ENCODE measurements at regions not wholly inside any gene's neighbourhood (a gene's known extent, or its start where the extent isn't known, plus 50 kb on each side); places are given as distances from the start of the nearest gene placed in this dataset.

GRCh38 chr18:72391427-72391826 is 152.7 kb downstream of the CBLN2 start:
- TF ChIP-seq CTCF (IDR thresholded peaks at IDR 0.05 in 4 of 5, conservative IDR thresholded peaks at IDR 0.05 in 1 of 5) (no peak), POLR2A (IDR thresholded peaks at IDR 0.05) (no peak)
